AG09319 (cell line): ENCODE measurements at regions not wholly inside any gene's neighbourhood (a gene's known extent, or its start where the extent isn't known, plus 50 kb on each side); places are given as distances from the start of the nearest gene placed in this dataset.

Experiments
- DNase-seq: peaks from one replicate; pipeline ENCODE4 v3.0.0-alpha.2; 2010; ENCODE audit warnings: low read depth; ENCODE audit errors: extremely low read depth
- TF ChIP-seq, protein P1 (sequence below): IDR thresholded peaks from 2 replicates; pipeline ENCODE4 v1.5.1; 2011; ENCODE audit warnings: low read depth, mild to moderate bottlenecking, inconsistent platforms, low read length, moderate library complexity

GRCh38 chr16:50876263-50876662 is 134.4 kb downstream of the CYLD start:
- DNase-seq, result no peak
- TF ChIP-seq, protein P1, sequence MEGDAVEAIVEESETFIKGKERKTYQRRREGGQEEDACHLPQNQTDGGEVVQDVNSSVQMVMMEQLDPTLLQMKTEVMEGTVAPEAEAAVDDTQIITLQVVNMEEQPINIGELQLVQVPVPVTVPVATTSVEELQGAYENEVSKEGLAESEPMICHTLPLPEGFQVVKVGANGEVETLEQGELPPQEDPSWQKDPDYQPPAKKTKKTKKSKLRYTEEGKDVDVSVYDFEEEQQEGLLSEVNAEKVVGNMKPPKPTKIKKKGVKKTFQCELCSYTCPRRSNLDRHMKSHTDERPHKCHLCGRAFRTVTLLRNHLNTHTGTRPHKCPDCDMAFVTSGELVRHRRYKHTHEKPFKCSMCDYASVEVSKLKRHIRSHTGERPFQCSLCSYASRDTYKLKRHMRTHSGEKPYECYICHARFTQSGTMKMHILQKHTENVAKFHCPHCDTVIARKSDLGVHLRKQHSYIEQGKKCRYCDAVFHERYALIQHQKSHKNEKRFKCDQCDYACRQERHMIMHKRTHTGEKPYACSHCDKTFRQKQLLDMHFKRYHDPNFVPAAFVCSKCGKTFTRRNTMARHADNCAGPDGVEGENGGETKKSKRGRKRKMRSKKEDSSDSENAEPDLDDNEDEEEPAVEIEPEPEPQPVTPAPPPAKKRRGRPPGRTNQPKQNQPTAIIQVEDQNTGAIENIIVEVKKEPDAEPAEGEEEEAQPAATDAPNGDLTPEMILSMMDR, result no peak

GRCh38 chr16:50868577-50868976 is 126.7 kb downstream of the CYLD start:
- TF ChIP-seq, protein P1, result no peak
- no peak for DNase-seq

GRCh38 chr16:50866806-50867205 is 124.9 kb downstream of the CYLD start:
- DNase-seq, result no peak
- TF ChIP-seq, protein P1, result no peak

- no peak for DNase-seq
- TF ChIP-seq, protein P1, result no peak
Measured at GRCh38 chr16:50864386-50864785, 122.5 kb downstream of the CYLD start.

DNA sequence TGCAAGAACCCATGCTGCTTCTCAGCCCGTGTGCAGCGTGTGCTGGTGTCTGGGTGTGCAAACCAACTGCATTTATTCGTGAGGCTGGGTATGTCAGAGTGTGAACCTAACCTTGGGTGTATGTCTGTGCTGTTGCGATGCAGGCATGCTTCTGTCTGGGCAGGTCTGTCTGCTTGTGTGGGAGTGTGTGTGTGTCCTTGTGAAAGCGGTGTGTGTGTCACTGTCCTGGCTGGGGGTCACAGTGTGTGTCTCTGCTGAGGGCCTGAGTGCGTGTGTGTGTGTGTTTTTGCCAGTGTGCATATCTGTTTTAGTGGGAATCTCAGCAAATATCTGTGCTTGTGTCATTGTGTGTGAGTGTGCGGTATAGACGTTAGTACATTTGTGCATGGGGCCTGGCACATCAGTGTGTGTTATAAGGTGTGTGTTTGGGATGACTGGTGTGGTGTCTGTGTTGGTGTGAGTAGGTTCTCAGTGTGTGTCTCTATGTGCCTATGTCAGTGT is 121.8 kb downstream of the CYLD start:
- DNase-seq, result no peak
- TF ChIP-seq, protein P1, result no peak

GRCh38 chr16:50862818-50863643 is 121.1 kb downstream of the CYLD start:
- DNase-seq, result no peak
- TF ChIP-seq, protein P1, result no peak

DNA sequence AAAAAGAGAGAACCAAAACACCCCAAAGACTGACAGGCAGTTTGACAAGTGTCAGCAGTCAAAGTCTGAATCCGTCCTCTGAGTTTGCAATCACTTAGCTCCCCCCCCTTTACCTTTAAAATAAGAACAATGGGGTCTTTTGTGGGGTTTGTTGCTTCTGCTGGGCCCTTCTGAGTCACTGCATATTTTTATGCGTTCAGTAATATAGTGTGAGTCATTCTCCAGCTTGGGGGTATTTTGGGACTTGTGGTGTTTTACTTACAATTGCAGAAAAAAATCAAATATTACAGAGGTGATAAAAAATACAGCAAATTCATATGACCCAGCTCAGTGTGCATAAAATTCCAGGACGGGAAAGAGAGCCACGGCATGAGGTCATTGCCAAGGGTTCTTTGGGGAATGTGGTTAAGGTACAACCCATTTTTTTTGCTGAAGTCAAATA is 120.1 kb downstream of the CYLD start:
- DNase-seq, result no peak
- TF ChIP-seq, protein P1, result no peak
